K562 (cell line): ENCODE measurements at regions not wholly inside any gene's neighbourhood (a gene's known extent, or its start where the extent isn't known, plus 50 kb on each side); places are given as distances from the start of the nearest gene placed in this dataset.

Source experiments
- ATF6 ChIP-seq: sonication (generic); formaldehyde crosslinking; IDR thresholded peaks from 2 replicates; pipeline ENCODE4 v1.4.0; 2020; ENCODE audit warnings: mild to moderate bottlenecking, missing genetic modification reagents
- CEBPZ ChIP-seq: fragments of 150-350 bp; IDR thresholded peaks from 2 replicates; pipeline ENCODE4 v1.6.1; 2014; ENCODE audit warnings: low read depth, mild to moderate bottlenecking, low read length, borderline replicate concordance
- GABPB2 ChIP-seq: fragments of 250-450 bp; sonication (Bioruptor Pico); conservative IDR thresholded peaks from 2 replicates; pipeline ENCODE4 v1.5.1; 2021; ENCODE audit warnings: mild to moderate bottlenecking
- GTF3C2 ChIP-seq: IDR thresholded peaks from 3 replicates; pipeline ENCODE4 v1.6.1; 2011; ENCODE audit warnings: borderline replicate concordance, mild to moderate bottlenecking, moderate library complexity; ENCODE audit not compliant: insufficient read length; ENCODE audit errors: extremely low read depth
- HDGF ChIP-seq: fragments of 450-650 bp; IDR thresholded peaks from 2 replicates; pipeline ENCODE4 v1.6.1; 2016
- SPI1 ChIP-seq: IDR thresholded peaks from 2 replicates; pipeline ENCODE4 v1.6.1; 2011; ENCODE audit warnings: low read depth, low read length, control low read depth, borderline replicate concordance
- ZNF282 ChIP-seq: sonication (generic); formaldehyde crosslinking; IDR thresholded peaks from 2 replicates; pipeline ENCODE4 v1.8.1; 2023; ENCODE audit warnings: missing genetic modification reagents
- ZNF445 ChIP-seq: fragments of 250-450 bp; sonication (Bioruptor Pico); IDR thresholded peaks from 2 replicates; pipeline ENCODE4 v1.4.0; 2020; ENCODE audit warnings: low read depth, mild to moderate bottlenecking, moderate library complexity

GRCh38 chr9:78973907-78974306 lies 597.9 kb upstream of the TLE4 start (continued):
- TF ChIP-seq ZNF282 (CRISPR knock-in tag), result no peak
- TF ChIP-seq CEBPZ, result no peak
- TF ChIP-seq GTF3C2, result no peak
- TF ChIP-seq ZNF445, result no peak
- no peak for TF ChIP-seq GABPB2 (CRISPR knock-in tag)
- TF ChIP-seq SPI1, result no peak
- no peak for TF ChIP-seq HDGF
- TF ChIP-seq ATF6 (CRISPR knock-in tag), result no peak
